Nucleus accumbens (tissue), 56 donors: ENCODE measurements at regions not wholly inside any gene's neighbourhood (a gene's known extent, or its start where the extent isn't known, plus 50 kb on each side); places are given as distances from the start of the nearest gene placed in this dataset.

Experiments used
- DNase-seq, 56 donors: peaks; one replicate each; lab custom pipeline; 2025; lab: John Stamatoyannopoulos, UW

DNA sequence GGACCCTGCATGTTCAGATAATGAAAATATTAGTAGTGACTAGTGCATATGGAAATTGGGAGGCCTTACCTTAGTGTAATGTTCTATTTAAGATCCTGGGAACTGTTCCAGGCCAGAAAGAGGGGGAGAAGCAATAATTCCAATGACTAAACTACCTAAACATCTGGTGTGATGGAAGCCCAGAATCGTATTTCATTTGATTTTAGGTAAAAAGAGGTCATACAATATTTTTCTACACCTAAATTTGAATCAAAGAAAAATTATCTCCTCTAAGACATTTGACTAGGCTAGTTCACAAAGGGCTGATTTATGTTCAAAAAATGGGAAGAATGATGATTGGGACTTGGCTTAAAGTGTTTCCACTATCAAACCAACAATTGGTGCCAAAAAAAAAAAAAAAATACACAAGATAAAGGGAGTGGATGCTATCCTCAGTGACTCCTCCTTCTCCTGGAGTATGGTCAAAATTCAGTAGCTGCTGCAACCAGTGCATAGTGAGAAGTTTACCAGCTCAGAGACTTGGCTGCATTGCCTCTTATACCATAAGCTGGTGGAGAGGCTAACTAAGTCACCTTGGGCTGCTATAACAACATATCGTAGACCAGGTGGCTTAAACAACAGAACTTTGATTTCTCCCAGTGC is 1038.3 kb upstream of the ACVR2A start:
- DNase-seq: no peak

DNA sequence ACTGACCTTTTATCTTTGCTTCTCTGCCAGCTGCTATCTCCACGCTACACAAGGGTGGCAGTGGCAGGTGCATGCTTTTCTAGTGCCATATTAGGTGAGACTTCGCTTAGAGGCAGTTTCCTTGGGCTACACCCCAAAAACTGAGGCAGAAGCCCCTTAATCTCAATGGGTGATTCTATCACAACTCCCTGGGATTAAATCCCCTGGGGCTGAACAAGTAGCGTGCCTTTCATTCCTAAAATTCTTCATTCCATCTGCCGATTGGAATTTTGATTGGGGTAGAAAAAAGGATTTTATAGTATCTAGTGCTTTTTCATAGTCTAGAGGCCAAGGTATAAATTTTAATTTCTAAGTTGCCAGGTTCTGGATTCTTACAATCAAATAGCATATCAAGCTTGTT is 1040.5 kb upstream of the ACVR2A start:
- DNase-seq: no peak

DNA sequence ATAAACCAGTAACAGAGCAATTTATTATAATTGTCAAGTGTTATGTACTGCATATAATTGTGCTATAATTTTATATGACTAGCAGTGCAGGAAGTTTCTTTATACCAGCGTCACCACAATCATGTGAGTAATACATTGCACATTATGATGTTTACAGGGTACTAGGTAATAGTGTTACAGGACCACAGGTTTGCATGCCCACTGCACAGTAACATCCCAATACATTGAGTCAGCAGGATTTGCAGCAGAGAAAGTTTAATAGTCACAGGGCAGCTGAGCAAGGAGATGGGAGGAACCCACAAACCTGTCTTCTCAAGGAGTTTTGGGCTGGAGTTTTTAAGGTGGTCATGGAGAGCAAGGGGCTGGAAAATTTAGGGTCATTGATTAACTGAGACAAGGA is 1042.9 kb upstream of the ACVR2A start:
- DNase-seq: no peak

DNA sequence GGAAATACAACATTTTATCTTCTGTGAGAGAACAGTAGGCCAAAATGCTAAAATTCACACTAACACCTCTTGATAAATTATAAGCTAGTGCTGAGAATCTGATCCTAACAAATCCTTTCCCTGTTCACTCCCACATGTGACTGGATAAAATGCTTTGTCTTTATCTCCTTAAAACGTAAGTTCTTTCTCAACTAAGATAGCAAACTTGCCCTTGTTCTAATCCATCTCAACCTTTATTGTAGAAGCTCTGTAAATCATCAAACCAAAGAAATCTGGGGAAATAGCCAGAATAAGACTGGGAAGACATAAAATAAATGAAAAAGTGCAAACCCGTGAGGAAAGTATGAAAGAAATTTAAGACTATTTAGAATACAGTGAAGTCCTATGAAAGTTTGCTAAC is 1058.4 kb upstream of the ACVR2A start:
- DNase-seq: no peak

DNA sequence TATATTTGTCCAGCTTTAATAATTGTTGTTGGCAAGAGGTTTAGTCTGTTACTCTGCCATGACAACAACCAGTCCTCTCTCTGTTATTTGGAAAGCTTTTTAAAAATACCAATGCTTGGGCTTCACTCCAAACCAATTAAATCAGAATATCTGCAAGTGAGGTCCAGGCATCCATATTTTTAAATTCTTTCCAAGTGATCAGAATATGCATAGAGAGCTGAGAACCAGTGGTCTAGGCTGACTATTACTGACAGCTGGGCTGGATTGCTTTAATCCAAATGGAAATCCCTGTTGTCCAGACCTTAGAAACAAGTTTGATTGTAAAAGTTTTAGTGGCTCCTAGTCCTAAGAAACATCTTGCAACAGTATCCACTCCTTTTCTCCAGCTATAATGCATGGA is 1059.7 kb upstream of the ACVR2A start:
- DNase-seq: no peak

DNA sequence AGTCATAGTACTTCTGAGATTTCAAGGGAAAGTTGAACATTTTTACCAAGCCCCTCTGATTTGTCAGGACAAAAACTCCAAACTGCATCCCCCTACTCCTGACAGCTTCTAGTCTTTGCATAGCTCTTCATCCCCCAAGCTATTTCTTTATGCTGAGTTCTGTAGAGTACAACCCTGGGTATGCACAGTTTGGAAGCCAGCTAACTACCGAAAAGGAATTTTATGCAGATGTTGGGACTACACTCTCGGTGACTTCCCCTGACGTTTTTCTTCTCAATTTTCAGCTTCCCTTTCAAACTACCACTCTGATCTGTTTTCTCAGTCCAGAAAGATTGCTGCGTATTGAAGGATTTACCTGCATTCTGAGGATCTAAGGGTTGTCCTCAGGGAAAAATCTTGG is 1060.2 kb upstream of the ACVR2A start:
- DNase-seq: no peak

DNA sequence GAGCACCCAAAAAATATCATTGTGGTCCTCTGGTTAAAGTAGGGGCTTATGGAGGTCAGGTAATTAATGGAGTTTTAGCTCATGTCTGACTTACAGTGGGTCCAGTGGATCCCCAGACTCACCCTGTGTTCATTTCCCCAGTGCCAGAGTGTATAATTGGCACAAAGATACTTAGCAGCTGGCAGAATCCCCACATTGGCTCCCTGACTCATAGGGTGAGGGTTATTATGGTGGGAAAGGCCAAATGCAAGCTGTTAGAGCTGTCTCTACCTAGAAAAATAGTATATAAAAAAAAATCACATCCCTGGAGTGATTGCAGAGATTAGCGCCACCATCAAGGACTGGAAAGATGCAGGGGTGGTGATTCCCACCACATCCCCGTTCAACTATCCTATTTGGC is 1067.6 kb upstream of the ACVR2A start:
- no peak for DNase-seq

DNA sequence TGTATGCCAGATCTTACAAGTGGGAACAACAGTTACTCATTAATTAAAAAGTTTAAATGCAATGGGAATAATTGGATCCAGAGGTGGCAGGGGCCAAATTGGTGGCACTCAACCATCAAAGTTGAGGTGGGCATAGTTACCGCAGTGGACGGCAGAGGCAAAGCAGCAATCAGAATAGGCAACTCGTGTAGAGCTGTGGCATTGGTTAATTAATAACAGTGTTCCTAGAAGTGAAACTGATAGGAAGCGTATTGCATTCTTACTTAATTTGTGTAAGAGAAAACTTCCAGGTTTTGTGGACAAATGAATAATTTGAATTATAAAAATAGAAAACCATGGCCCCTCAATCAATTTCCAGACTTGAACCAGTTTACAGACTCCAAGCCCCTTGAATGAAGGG is 1068.2 kb upstream of the ACVR2A start:
- DNase-seq: no peak

DNA sequence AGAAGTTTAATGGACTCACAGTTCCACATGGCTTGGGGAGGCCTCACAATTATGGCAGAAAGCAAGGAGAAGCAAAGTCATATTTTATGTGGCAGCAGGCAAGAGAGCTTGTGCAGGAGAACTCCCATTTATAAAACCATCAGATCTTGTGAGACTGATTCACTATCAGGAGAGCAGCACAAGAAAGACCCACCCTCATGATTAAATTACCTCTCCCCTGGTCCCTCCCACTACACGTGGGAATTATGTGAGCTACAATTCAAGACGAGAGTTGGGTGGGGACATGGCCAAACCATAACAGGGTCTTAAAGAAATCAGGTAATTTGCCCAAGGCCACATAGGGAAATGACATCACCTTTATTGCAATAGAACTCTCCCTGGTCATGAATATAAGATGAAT is 1073.3 kb upstream of the ACVR2A start:
- no peak for DNase-seq

DNA sequence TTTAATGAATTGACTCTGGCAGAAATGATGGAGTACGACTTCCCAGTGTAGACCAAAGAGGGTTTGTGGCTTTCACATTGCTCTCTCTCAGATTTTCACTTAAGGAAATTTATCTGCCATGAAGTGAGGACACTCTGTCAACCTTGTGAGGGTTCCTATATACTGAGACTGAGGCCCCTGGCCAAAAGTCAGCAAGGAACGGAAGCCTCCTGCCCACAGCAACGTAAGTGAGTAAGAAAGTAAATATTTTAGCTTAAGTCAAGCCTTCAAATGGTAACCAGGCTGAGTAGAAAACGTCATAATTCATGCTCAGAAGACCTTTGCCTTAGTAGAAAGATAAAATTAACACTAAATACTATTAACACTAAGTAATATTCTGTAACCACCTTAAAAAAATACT is 1080.5 kb upstream of the ACVR2A start:
- DNase-seq: no peak

DNA sequence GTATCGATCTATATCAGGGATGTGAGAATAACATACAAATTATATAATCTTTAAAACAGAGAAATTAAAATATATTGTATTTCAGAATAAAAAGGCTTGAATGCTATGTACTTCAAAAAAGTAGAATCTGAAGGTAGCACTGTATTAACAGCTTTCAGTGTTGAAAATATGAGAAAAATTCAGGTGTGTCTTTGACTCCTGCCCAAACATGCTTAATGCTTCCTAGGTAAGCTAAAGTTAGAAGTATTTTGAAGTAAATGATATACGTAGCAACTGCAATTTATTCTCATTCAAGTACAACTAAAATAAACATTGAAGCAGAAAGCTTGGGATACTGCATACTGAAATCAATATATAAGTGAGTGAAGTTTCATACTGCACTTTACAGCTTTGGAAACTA is 1082.0 kb upstream of the ACVR2A start:
- DNase-seq: no peak

DNA sequence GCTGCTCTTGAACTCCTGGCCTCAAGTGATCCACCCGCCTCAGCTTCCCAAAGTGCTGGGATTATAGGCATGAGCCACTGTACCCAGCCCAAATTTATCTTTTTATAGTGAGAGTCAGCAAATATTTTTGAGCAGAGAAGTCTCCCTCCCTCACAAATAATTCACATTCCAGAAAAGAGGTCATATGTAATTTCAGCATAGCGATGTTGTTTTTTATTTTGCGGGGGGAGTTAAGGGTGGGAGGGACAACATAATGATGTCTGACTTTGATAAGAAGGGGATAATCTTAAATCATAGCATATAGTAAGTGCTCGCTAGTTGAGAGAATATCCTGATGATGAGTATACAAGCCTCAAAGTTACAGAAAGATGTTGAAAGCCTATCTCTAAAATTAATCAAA is 1090.2 kb upstream of the ACVR2A start:
- no peak for DNase-seq

DNA sequence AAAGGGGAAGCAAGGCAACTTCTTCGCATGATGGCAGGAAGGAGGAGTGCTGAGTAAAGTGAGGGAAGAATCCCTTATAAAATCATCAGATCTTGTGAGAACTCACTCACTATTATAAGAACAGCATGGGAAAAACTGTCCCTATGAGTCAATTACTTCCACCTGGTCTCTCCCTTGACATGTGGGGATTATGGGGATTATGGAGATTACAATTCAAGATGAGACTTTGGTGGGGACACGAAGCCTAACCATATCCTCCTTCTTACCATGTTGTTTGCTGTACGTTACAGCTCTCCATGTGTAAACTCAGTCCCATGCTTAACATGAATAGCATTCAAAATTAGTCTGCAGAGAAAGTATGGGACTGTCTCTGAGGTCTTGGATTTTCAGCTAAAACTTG is 1096.8 kb upstream of the ACVR2A start:
- no peak for DNase-seq

DNA sequence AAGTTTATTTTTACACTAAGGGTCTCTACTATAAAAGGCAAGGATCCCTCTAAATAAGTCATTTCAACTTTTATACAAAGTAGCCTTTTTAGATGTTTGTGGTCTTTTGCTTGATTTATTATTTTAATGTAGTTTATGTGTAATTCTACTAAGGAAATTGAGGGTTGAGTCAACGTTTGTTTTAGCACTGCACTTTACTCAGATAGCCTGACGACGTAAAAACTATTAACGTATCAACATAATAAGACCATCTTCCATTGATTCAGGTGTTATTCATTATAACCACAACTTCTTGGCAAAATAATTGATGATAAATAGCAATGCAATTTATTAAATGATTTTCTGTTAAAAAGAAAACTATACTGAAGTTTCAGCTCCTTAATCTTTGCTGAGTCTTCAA is 1103.6 kb upstream of the ACVR2A start:
- no peak for DNase-seq

DNA sequence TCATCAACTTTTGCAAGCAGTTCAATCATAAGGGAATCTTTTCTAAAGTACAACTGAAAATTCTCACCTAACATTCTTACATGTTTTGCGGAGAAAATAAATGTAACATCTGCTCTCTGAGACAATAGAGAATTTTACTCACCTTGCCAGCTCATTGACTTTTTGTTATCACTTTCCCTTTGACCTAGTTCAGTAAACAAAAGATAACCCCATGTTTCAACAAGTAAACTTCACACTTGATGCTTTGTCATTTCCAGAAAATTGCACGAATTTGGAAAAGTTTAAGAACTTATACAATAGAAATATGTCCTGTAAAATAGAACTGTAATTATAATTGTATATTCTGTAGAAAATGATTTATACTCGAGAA is 1110.0 kb upstream of the ACVR2A start:
- no peak for DNase-seq

DNA sequence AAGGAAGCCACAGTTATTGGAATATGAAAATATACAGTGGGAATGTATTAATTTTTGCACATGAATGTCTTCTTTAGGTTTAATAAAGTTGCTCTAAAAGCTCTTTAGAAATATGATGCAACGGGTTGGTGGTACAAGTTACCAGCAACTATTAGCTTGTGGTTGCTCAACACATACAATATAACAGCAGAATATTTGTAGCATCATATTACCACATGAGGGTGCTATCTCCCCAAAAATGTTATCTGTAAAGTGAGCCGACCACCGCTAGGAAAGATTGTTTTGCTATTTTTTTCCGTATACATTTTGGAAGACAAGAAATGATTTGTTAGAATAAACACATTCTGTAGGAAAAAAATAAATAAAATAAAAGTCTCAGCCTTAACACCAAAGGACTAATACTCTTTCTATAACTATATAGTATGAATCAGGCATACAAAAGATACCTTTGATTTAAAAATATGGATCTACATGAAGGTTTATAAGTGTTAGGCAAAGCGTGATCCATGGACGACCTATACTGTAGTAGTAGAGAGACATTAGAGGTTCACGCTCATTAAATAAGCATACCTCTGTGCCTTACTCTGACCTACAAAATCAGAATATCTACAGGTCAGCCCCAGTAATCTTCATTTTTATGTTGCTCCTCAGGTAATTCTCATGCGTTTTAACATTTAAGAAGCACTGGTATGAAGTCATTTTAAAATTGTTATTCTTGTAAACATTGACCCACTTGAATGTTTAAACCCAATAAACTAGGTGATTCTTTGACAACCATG is 1110.6 kb upstream of the ACVR2A start:
- no peak for DNase-seq

DNA sequence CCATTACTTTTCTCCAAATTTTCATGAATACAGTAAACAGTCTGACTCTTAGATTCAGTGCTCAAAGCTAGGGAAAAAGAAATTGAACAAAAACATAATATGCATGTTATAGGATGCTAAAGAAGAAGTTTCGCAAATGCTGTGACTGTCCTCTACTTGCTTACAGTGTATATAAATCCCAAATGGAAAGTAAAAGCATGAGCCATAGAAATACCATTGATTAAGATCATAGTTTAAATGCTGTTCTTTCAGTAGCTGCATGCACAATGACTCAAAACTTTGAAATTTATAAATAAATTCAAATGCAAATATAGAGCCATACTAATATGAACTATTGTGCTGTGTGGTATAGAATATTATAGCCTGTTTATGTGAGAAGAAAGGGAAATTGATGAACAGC is 1113.9 kb upstream of the ACVR2A start:
- no peak for DNase-seq

DNA sequence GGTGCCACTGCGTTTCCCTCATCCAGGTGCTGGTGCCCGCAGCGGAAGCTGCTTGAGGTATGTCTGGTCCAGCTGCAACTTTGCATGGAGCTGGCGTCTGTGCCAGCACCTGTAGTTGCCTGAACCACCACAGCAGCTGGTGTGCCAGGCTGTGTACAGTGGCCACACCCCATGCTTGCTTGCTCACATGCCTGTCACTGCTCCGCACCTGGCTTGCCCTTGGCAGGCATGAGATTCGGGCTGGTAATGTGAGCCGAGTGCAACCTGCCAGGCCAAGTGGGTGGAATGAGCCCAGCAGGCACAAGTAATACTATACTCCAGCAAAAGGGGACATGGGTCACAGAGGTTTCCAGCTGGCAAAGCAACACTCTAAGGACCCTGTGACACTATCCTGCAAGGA is 1123.3 kb upstream of the ACVR2A start:
- DNase-seq: no peak

DNA sequence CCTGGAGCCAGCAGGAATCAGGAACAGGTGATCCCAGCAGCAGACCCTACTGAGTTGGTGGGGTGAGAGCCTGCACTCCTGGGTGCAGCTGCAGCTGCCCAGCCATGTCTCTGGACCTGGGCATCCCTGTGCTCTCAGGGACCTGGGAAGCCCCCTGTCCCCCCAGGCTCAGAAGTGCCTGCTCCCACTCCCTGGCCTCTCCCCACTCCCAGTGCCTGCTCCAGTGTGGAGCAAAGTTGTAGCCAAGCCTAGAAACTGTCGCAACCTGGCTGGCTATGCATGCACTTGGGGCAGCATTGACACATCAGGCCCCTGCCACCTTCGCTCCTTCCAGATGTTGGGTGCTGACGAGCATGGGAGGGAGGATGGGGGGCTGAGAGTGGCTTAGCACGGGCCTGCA is 1124.7 kb upstream of the ACVR2A start:
- no peak for DNase-seq

DNA sequence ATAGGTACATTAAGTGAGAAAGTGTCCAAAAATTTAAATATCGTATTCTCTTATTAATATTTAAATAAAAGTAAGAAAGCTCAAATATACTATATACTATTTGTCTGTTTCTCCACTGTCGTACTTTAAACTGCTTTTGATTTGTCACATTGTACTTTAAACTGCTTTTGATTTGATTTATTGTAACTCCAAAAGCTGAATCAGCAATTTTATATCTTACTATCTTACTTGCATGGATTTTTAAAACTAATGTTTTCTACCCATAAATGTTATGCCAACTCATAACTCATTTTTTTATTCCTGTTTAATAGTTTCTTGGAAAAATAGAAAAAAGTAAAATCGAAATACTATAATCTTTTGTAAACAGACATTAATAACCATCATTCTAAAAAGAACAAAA is 1128.2 kb upstream of the ACVR2A start:
- DNase-seq: no peak

DNA sequence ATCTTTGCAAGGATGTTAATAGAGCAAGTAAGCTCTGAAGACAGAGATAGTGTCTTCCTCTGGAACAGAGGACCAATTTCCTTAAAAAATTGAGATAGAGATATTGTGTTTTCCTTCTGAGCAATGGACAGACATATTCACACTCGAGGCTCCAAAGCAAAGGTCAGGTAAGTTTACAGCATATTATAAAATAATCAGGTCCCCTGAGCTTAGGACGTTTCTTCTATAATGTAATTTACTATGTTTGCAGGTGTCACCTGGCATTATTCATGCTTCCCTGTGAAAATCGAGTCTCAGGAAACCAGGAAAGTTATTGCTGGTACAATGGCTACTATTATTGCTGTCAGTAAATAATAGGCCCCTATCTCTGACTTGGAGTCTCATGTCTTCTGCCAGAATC is 1135.8 kb upstream of the ACVR2A start:
- no peak for DNase-seq

DNA sequence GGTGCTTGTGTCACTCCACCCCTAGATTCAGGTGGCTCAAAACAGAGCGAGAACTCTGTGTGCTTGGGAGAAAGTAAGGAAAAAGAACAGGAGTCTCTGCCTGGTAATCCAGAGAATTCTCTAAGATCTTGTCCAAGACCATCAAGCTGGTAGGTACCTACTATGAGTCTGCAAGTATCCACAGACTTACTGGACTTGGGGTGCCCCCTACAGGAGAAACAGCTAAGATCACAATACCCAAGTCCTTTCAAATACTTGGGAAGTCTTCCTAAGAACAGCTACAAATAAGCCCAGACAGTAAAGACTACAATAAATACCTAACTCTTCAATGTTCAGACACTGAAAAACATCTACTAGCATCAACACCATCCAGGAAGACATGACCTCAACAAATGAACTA is 1143.6 kb upstream of the ACVR2A start:
- no peak for DNase-seq

DNA sequence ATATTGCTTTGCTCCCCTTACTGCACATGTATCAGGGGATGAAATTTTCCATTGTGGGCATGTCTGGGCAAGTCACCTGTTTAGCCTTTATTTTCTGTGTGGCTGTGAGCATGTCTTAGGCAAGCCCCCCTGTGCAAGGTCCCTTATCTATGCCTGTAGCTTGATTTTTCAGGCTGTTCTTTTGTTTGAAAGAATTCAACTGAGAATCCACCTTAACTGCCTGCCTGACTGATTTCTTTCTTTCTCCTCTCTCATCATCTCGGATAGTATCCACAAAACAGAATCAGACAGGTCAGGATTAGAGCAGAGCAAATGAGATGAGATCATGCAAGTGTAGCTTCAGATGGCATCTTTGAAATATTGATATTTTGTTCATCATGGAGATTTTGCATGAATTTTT is 1147.5 kb upstream of the ACVR2A start:
- no peak for DNase-seq
